ENCODE measurements at regions not wholly inside any gene's neighbourhood (a gene's known extent, or its start where the extent isn't known, plus 50 kb on each side); places are given as distances from the start of the nearest gene placed in this dataset.

DNA sequence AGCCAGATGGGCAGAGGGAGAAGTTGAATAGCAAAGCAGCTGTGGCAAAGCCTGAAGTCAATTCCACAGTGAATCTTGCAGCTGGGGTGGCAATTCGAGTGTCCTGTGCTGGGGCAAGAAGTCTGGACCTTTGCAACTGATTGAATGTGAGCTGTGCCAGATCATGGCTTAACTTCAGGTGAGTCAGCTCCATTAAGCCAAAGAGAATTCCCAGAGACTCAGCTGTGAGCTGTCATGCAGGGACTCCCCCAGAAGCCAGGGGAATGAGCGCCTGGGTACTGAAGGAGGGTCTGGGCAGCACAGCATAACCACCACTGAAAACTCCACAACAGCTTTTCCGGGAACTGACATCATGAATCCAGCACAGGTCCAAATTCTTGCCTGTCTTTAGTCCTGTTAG is 153.5 kb upstream of the TRPC7 start:
- TF ChIP-seq, protein P1, sequence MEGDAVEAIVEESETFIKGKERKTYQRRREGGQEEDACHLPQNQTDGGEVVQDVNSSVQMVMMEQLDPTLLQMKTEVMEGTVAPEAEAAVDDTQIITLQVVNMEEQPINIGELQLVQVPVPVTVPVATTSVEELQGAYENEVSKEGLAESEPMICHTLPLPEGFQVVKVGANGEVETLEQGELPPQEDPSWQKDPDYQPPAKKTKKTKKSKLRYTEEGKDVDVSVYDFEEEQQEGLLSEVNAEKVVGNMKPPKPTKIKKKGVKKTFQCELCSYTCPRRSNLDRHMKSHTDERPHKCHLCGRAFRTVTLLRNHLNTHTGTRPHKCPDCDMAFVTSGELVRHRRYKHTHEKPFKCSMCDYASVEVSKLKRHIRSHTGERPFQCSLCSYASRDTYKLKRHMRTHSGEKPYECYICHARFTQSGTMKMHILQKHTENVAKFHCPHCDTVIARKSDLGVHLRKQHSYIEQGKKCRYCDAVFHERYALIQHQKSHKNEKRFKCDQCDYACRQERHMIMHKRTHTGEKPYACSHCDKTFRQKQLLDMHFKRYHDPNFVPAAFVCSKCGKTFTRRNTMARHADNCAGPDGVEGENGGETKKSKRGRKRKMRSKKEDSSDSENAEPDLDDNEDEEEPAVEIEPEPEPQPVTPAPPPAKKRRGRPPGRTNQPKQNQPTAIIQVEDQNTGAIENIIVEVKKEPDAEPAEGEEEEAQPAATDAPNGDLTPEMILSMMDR (IDR thresholded peaks at IDR 0.05), result no peak
- no peak for TF ChIP-seq POLR2A (IDR thresholded peaks at IDR 0.05)
- no peak for TF ChIP-seq POLR2AphosphoS5 (IDR thresholded peaks at IDR 0.05)

Measured in prostate gland (tissue), 2 donors.